GM18951 (cell line): ENCODE measurements at regions not wholly inside any gene's neighbourhood (a gene's known extent, or its start where the extent isn't known, plus 50 kb on each side); places are given as distances from the start of the nearest gene placed in this dataset.

Source experiments
- POLR2A ChIP-seq: IDR thresholded peaks from 4 replicates; pipeline ENCODE4 v1.6.1; 2011; ENCODE audit warnings: mild to moderate bottlenecking; ENCODE audit not compliant: insufficient read length, insufficient read depth; ENCODE audit errors: extremely low read depth
- in situ Hi-C: fragments of 300-500 bp; cut with MboI; formaldehyde crosslinking; loops from one replicate; pipeline ENCODE4 v1.12.0; 2022; ENCODE audit warnings: low sequenced_read_pairs, mixed read lengths, inconsistent platforms; ENCODE audit not compliant: unreplicated experiment

- no peak for TF ChIP-seq POLR2A
- in situ Hi-C loops = no loop called here
Observed at GRCh38 chr2:16117021-16117700, 176.8 kb downstream of the MYCN start.

DNA sequence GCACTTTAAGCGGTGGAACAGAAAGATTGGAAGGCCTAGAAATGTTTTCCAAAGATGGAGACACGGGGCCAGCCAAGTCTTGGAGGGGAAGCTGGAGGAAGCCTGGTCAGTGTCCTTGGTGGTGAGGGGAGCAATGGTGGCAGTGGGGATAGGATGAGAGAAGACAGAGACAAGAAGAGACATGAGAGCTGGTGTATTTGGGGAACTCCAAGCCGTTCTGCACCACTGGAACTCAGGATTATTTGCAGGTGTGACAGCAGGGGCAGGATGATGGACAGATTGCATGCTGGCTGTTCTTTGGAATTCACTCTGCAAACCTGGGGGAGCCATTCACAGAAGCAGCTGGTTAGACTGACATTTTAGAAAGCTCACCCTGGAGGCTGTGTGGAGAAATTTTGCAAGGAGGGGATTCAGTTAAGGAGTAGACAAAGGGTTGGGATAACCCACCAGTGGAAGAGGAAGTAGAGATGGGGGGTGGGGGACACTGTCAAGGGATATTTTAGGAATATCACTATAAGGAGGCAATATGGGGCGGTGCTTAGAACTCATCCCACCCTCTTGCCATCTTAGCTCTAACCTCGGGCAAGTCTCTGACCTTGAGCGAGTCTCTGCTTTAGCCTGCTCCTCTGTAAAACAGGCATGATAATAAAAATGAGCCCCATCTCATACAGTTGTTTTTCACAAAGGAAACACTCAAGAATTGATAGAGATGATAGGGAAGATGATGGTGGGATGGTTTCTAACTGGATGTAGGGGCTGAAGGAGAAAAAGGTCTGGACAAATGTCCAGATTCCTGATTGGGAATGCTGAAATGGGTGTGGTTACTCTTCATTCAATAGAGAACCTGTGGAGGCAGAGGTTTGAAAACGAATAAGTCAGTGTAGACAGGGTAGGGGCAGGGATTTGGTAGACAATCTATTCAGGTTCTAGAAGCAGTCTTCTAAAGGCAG is 175.8 kb downstream of the MYCN start:
- in situ Hi-C loops = no loop called here

DNA sequence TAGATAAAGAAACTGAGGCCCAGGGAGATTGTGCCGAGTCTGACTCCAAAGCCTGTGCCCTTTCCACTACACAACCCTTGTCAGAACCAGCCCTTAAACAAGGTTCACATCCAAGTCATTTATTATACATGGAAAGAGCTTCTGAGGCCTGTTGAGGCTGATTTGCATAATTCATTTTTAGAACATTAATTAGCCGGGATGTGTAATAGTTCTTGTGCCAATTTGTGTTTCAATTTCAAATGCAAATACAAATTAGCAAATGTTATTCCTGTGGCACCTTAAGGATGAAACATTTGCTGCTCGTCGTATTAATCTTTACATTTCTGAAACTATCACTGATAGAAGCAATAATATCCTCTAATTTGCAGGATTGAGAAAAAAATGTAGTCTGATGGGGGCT is 174.9 kb downstream of the MYCN start:
- in situ Hi-C loops = no loop called here
- TF ChIP-seq POLR2A = no peak

More for the DNA sequence above, 175.8 kb downstream of the MYCN start:
- TF ChIP-seq POLR2A = no peak

DNA sequence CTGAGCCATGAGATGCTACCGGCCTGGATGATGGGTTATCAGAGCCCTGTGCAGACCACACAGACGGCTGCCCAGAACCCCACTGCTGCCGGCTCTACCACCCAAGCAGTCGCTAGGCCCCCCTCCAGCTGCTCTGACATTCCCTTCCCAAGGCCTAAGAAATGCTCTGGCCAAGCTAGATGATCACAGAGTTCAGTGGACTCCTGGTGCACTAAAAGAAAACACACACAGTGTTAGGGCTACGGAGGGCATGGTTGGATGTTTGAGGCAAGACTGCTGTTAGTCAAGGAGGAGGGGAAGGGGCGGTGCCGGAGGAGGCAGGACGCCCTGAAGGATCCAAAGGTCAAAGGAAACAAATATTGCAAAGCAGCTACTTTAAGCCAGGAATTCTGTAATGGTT is 174.5 kb downstream of the MYCN start:
- in situ Hi-C loops = no loop called here
- no peak for TF ChIP-seq POLR2A

DNA sequence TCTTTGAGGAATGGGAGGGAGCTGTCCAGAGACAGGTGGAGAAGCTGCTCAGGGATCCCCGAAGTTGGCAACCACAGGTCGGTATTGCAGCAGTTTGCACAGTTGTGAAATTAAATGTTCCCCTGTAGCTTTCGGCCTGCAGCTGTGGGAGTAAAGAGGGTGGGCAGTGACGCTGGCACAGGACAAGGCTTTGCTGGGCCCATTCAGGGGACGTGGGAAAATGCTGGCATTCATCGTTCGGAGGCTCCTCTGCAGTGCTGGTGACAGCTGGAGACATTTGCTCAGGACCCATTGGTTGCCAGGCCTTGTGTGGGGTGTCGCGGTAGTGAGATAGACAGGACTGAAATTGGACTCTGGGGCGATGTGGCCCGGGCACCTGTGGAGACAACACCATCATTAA is 173.7 kb downstream of the MYCN start:
- in situ Hi-C loops = no loop called here
- no peak for TF ChIP-seq POLR2A

DNA sequence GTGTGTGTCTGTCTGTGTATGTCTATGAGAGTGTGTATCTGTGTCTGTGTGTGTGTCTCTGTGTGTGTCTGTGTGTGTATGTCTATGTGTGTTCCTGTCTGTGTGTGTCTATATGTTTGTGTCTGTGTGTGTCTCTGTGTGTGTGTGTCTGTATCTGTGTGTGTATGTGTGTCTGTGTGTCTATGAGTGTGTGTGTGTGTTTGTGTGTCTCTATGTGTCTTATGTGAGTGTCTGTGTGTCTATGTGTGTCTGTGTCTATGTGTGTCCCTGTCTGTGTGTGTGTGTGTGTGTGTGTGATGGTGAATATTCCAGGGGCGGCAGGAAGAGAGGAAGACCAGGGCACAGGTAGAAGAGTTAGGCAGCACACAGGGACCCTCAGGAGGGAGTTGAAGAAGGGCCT is 173.2 kb downstream of the MYCN start:
- TF ChIP-seq POLR2A = no peak

DNA sequence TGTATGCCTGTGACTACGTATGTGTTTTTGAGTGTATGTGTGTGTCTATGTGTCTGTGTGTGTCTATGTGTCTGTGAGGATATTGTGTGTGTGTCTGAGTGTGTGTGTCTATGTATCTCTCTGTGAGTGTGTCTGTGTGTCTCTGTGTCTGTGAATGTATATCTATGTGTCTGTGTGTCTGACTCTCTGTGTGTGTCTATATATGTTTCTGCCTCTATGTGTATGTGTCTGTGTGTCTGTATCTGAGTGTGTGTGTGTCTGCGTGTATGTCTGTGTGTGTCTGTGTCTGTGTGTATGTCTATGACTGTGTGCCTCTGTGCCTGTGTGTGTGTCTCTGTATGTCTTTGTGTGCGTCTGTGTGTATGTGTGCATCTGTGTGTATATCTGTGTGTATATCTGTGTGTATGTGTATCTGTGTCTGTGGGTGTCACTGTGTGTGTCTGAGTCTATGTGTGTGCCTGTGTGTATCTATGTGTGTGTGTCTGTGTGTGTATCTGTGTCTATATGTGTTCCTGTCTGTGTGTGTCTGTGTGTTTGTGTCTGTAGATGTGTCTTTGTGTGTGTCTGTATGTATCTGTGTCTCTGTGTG is 172.7 kb downstream of the MYCN start:
- in situ Hi-C loops = no loop called here
- TF ChIP-seq POLR2A = no peak

More for the DNA sequence above, 173.2 kb downstream of the MYCN start:
- in situ Hi-C loops = no loop called here

DNA sequence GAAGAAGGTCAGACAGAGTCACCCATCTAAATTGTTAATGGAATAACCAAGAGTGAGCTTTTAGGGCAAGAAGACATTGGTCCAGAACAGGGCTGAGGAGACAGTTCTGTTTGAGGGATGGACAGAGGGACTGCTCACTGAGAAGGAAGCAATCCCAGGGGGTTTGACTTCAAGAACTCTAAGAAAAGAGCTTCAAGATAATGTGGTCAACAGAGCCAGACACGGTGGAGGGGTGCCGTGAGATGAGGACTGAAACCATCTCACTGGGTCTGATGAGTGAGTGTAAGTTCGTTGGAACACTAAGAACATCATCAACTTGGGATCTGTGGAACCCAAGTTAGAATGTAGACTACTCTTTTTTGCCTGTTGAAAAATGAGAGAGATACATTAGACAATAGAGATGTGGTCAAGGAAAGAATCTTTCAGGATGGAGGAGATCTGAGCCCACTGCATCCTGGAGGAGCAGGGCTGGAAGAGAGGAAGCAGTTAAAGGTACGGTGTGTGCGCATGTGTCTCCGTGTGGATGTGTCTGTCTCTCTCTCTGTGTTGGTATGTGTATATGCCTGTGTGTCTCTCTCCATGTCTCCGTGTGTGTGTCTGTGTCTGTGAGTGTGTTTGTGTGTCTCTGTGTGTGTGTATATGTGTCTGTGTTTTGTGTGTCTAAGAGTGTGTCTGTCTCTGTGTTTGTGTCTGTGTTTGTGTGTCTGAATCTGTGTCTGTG is 172.1 kb downstream of the MYCN start:
- TF ChIP-seq POLR2A = no peak
- in situ Hi-C loops = no loop called here

- in situ Hi-C loops = no loop called here
- no peak for TF ChIP-seq POLR2A
Observed at GRCh38 chr2:16111838-16112210, 171.5 kb downstream of the MYCN start.

GRCh38 chr2:16109821-16110310 is 169.5 kb downstream of the MYCN start:
- in situ Hi-C loops = no loop called here
- TF ChIP-seq POLR2A = no peak

GRCh38 chr2:16109368-16109820 is 169.0 kb downstream of the MYCN start:
- no peak for TF ChIP-seq POLR2A
- in situ Hi-C loops = no loop called here

DNA sequence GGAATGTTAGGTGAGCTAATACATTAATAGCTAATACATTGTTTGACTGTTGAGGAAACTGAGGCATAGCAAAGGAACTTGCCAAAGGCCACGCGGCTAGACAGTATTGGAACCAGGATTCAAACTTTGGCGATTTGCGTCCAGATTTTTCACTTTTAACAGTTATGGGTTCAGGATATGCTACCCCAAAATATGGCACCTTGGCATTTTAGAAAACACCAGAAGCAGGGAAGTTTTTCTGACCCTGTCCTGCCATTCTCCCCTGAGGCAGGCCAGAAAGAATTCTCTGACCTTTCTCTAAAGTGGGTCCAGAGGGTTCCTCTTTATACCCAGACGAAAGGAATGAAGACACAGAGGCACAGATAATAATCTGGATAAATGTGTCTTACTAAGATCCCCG is 166.9 kb downstream of the MYCN start:
- in situ Hi-C loops = no loop called here
- no peak for TF ChIP-seq POLR2A

GRCh38 chr2:16106619-16107018 is 166.3 kb downstream of the MYCN start:
- no peak for TF ChIP-seq POLR2A
- in situ Hi-C loops = no loop called here
